NB4 (cell line): ENCODE measurements at regions not wholly inside any gene's neighbourhood (a gene's known extent, or its start where the extent isn't known, plus 50 kb on each side); places are given as distances from the start of the nearest gene placed in this dataset.

Experiments
- DNase-seq: peaks from one replicate; pipeline ENCODE4 v3.0.0; 2010; ENCODE audit warnings: low read depth
- H3K4me3 ChIP-seq: one replicate; pipeline ENCODE4 v1.5.1; 2011; ENCODE audit warnings: mild to moderate bottlenecking, low read depth, low read length, moderate library complexity
- CTCF ChIP-seq: IDR thresholded peaks from one replicate; pipeline ENCODE4 v1.5.1; 2012; ENCODE audit warnings: low read depth, low read length
- MAX ChIP-seq: IDR thresholded peaks from 2 replicates; pipeline ENCODE4 v1.6.1; 2011; ENCODE audit warnings: low read depth, low read length
- MYC ChIP-seq: IDR thresholded peaks from 2 replicates; pipeline ENCODE4 v1.6.1; 2011; ENCODE audit warnings: low read depth, low read length
- POLR2A ChIP-seq: IDR thresholded peaks from 2 replicates; pipeline ENCODE4 v1.6.1; 2011; ENCODE audit warnings: mild to moderate bottlenecking; ENCODE audit not compliant: insufficient read length; ENCODE audit errors: extremely low read depth

- no peak overlapping the region for H3K4me3 ChIP-seq
- TF ChIP-seq MAX (no peak), MYC (no peak), CTCF (no peak), POLR2A (no peak)
- DNase-seq = no peak
Observed at GRCh38 chr13:18947376-18947977, 234.1 kb downstream of the TUBA3C start.

GRCh38 chr13:18946738-18947137 is 234.9 kb downstream of the TUBA3C start:
- no peak overlapping the region for H3K4me3 ChIP-seq
- TF ChIP-seq MAX (no peak), MYC (no peak)
- DNase-seq = no peak

DNA sequence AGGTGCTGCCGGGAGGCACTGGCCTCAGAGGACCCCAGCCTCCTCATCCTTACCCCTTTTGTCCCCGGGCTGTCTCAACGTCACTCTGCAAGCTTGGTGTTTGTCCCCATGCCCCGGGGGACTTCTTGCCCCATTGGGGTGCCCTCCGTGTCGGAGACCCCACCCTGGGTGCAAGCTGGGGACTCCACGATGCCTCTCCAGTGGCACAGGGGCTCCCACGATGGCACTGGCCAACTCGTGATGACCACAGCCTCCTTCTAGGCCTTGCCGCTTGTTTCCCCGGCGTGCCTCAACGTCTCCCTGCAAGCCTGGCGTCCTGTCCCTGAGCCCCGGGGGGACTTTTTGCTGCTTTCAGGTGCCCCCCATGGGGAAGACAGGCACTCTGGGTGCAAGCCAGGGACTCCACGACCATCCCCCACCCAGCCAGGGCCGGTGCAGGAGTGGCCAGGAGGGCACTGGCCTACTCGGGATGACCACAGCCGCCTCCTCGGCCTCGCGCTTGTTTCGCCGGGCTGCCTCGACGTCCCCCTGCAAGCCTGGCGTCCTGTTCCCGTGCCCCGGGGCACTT is 237.0 kb downstream of the TUBA3C start:
- DNase-seq = no peak
- TF ChIP-seq CTCF (no peak), MAX (no peak), POLR2A (no peak), MYC (no peak)
- H3K4me3 ChIP-seq = no peak overlapping the region

GRCh38 chr13:18943721-18944391 is 237.8 kb downstream of the TUBA3C start:
- no peak for DNase-seq
- no peak overlapping the region for H3K4me3 ChIP-seq
- TF ChIP-seq MAX (no peak), CTCF (no peak), MYC (no peak), POLR2A (no peak)

- no peak for DNase-seq
- no peak for TF ChIP-seq MAX
- no peak for TF ChIP-seq POLR2A
- TF ChIP-seq CTCF = no peak
- no peak for TF ChIP-seq MYC
- H3K4me3 ChIP-seq = no peak overlapping the region
Observed at GRCh38 chr13:18943273-18943672, 238.4 kb downstream of the TUBA3C start.

- no peak for TF ChIP-seq POLR2A
- TF ChIP-seq MAX = no peak
- TF ChIP-seq MYC = no peak
- TF ChIP-seq CTCF = no peak
- H3K4me3 ChIP-seq = no peak overlapping the region
- no peak for DNase-seq
Observed at GRCh38 chr13:18936104-18936503, 245.5 kb downstream of the TUBA3C start.
